HepG2 (cell line): ENCODE measurements at regions not wholly inside any gene's neighbourhood (a gene's known extent, or its start where the extent isn't known, plus 50 kb on each side); places are given as distances from the start of the nearest gene placed in this dataset.

Experiments used
- ATAC-seq: fragments of 200-7000 bp; cut with Tn5 transposase; 3 replicates; pipeline ENCODE4 v1.9.1; 2020; ENCODE audit warnings: mild to moderate bottlenecking, moderate library complexity
- BruUV-seq: library from RNA; stranded (reverse); fragments of 400-500 nt; replicated peaks from 2 replicates; lab custom pipeline; 2021; lab: Mats Ljungman, UMichigan
- CTCF ChIA-PET: fragments of 300-600 bp; formaldehyde crosslinking; extraction: SDS; loops from one replicate; lab custom pipeline; 2021; ENCODE audit warnings: low total read pairs, inconsistent platforms, low intra/inter-chr PET ratio; lab: Yijun Ruan, JAX
- POLR2A ChIA-PET: fragments of 350-600 bp; sonication (Branson Sonifier 250); formaldehyde crosslinking; loops from one replicate; lab custom pipeline; 2020; ENCODE audit warnings: antibody characterized with exemption, inconsistent platforms; lab: Yijun Ruan, JAX
- DNase-seq: peaks from one replicate; pipeline ENCODE4 v3.0.0-alpha.2; 2015; ENCODE audit warnings: low spot score
- FAIRE-seq: peaks from 3 replicates; lab custom pipeline; 2011; peaks lifted over from hg19 to GRCh38; lab: Jason Lieb, UNC
- H2AFZ ChIP-seq: one replicate; pipeline ENCODE4 v1.6.1; 2011; ENCODE audit warnings: low read length, inconsistent platforms
- H3K27ac ChIP-seq: fragments of 300-600 bp; 3 replicates; pipeline ENCODE4 v1.8.0; 2011; ENCODE audit warnings: mixed run types, mild to moderate bottlenecking, mixed read lengths, low read length, inconsistent platforms; ENCODE audit not compliant: insufficient read depth; ENCODE audit errors: extremely low read length
- H3K27me3 ChIP-seq, 2 experiments: fragments of 200-600 bp in 1 of 2; 2 replicates in 1 of 2; 3 replicates in 1 of 2; pipeline versions ENCODE4 v1.6.0 to v1.8.0; 2011; ENCODE audit warnings: low read length in 2 of 2, mild to moderate bottlenecking in 2 of 2, moderate library complexity in 2 of 2, inconsistent platforms in 1 of 2; ENCODE audit not compliant: insufficient read depth in 2 of 2, control insufficient read depth in 1 of 2
- H3K36me3 ChIP-seq, 2 experiments: fragments of 200-600 bp in 1 of 2; replicated peaks in 1 of 2; 2 replicates in 1 of 2; 3 replicates in 1 of 2; pipeline versions ENCODE4 v1.5.1 to v1.8.0; 2011; ENCODE audit warnings: low read length in 2 of 2, inconsistent platforms in 1 of 2; ENCODE audit not compliant: insufficient read depth in 2 of 2, control insufficient read depth in 1 of 2
- H3K4me1 ChIP-seq: 2 replicates; pipeline ENCODE4 v1.5.1; 2012; ENCODE audit warnings: low read length, inconsistent platforms; ENCODE audit not compliant: insufficient read depth
- H3K4me2 ChIP-seq: 2 replicates; pipeline ENCODE4 v1.6.0; 2011; ENCODE audit warnings: low read depth, low read length, inconsistent platforms
- H3K4me3 ChIP-seq, 3 experiments: fragments of 200-600 bp in 1 of 3; sonication (generic), shearing (Covaris generic) in 1 of 3; replicated peaks in 1 of 3; 2 replicates each; pipeline ENCODE4 v1.5.1; 2011 to 2016; ENCODE audit warnings: low read length in 3 of 3, inconsistent platforms in 2 of 3, low read depth in 2 of 3, mild to moderate bottlenecking in 2 of 3, control low read depth in 1 of 3, mixed read lengths in 1 of 3; ENCODE audit not compliant: insufficient read depth in 1 of 3
- H3K79me2 ChIP-seq: one replicate; pipeline ENCODE4 v1.6.1; 2011; ENCODE audit warnings: low read length, inconsistent platforms; ENCODE audit not compliant: insufficient read depth
- H3K9ac ChIP-seq: 2 replicates; pipeline ENCODE4 v1.6.0; 2011; ENCODE audit warnings: mild to moderate bottlenecking, low read depth, low read length, inconsistent platforms; ENCODE audit not compliant: insufficient read depth
- H3K9me3 ChIP-seq: 2 replicates; pipeline ENCODE4 v1.5.1; 2012; ENCODE audit warnings: mild to moderate bottlenecking, low read length
- H4K20me1 ChIP-seq: 2 replicates; pipeline ENCODE4 v1.6.0; 2011; ENCODE audit warnings: inconsistent platforms, mild to moderate bottlenecking, low read length, moderate library complexity; ENCODE audit not compliant: insufficient read depth
- FOXK1 ChIP-seq: sonication (generic); formaldehyde crosslinking; IDR thresholded peaks from 2 replicates; pipeline ENCODE4 v1.4.0; 2020; ENCODE audit warnings: low read depth, missing genetic modification reagents, borderline replicate concordance
- POLR2A ChIP-seq, 2 experiments: IDR thresholded peaks; 2 replicates each; pipeline ENCODE4 v1.6.1; 2011; ENCODE audit warnings: low read depth in 2 of 2, low read length in 2 of 2, mild to moderate bottlenecking in 1 of 2, moderate library complexity in 1 of 2; ENCODE audit not compliant: insufficient read depth in 1 of 2
- SRF ChIP-seq: IDR thresholded peaks from 2 replicates; pipeline ENCODE4 v1.6.1; 2011; ENCODE audit warnings: mild to moderate bottlenecking, low read depth, low read length, moderate library complexity
- THAP11 ChIP-seq: IDR thresholded peaks from 2 replicates; pipeline ENCODE4 v1.6.1; 2016; ENCODE audit warnings: missing biosample characterization, missing genetic modification reagents
- ZFP1 ChIP-seq: IDR thresholded peaks from 2 replicates; pipeline ENCODE4 v1.6.1; 2016
- ZNF180 ChIP-seq: sonication (generic); formaldehyde crosslinking; IDR thresholded peaks from 2 replicates; pipeline ENCODE4 v1.4.0; 2020; ENCODE audit warnings: low read depth, missing genetic modification reagents, borderline replicate concordance
- ZNF607 ChIP-seq: sonication (generic); formaldehyde crosslinking; IDR thresholded peaks from 2 replicates; pipeline ENCODE4 v1.5.1; 2020; ENCODE audit warnings: missing genetic modification reagents, mild to moderate bottlenecking, borderline replicate concordance
- ZSCAN29 ChIP-seq: sonication (generic); formaldehyde crosslinking; conservative IDR thresholded peaks from 2 replicates; pipeline ENCODE4 v1.4.0; 2020; ENCODE audit warnings: mild to moderate bottlenecking, missing genetic modification reagents
- WGBS: methylation state at CpG from one replicate; pipeline ENCODE4 v1.1.6; 2017; ENCODE audit warnings: low lambda C conversion rate; 5-methylcytosine and 5-hydroxymethylcytosine counted together
- in situ Hi-C: cut with HindIII; loops from 2 replicates; pipeline ENCODE4 v1.10.0; 2017; ENCODE audit warnings: low pct_unique_long_range_greater_than_20kb; ENCODE audit not compliant: extremely low pct_ligation_motif_present
- intact Hi-C: fragments of 100-400 bp; cut with micrococcal nuclease; formaldehyde crosslinking; loops from one replicate; pipeline ENCODE4 v1.10.0; 2022; ENCODE audit not compliant: unreplicated experiment
- TF ChIP-seq, protein P1 (sequence below): sonication (generic); formaldehyde crosslinking; IDR thresholded peaks from 2 replicates; pipeline ENCODE4 v1.4.0; 2020; ENCODE audit warnings: low read depth, missing genetic modification reagents
- TF ChIP-seq, protein P2 (sequence below): IDR thresholded peaks from 2 replicates; pipeline ENCODE4 v1.6.1; 2016; ENCODE audit warnings: missing genetic modification reagents, missing compliant biosample characterization

DNA sequence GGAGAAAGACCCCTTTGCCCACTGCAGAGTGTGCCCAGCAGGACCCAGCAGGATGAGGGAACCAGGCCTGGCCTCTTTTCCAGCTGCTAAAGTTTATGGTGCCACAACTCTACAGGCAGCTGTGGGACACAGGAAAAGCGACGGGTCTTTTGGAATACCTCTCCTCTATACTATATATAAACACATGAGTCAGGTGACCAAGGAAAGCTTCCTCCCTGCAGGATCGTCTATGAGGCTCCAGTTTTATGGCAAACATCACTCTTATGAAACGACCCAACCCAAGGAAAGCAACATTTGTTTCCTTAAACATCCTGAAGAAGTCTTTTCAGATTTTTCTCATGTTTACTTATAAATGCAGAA, 102.8 kb upstream of the AKIP1 start:
- Histone ChIP-seq H3K27me3 (no peaks in the 10 kb centered on the region), H3K9ac (no peak overlapping the region), H3K27ac (no peak overlapping the region), H3K4me2 (no peak overlapping the region), H3K9me3 (no peaks in the 10 kb centered on the region), H3K4me1 (peaks cover 44% of the 10 kb centered on the region), H3K79me2 (no peaks in the 10 kb centered on the region), H2AFZ (no peak overlapping the region), H3K36me3 (no peaks in the 10 kb centered on the region), H3K4me3 (no peak overlapping the region), H4K20me1 (no peaks in the 10 kb centered on the region)
- 69% methylated on average over 4 of the region's 4 CpGs for WGBS
- no TSS peak for BruUV-seq
- ChIA-PET CTCF (no interaction called here), POLR2A (no interaction called here)
- in situ Hi-C loops = no loop called here
- ATAC-seq (no peak), DNase-seq (no peak), FAIRE-seq (no peak)
- TF ChIP-seq ZFP1 (no peak), ZNF607 (CRISPR knock-in tag) (no peak), ZNF180 (CRISPR knock-in tag) (no peak), POLR2A (IDR thresholded peaks at IDR 0.05; ENCODE audit: insufficient read depth in 1 of 2, low read depth in 2 of 2, low read length in 2 of 2) (no peak), FOXK1 (CRISPR knock-in tag) (no peak), SRF (no peak), THAP11 (CRISPR knock-in tag) (no peak), ZSCAN29 (CRISPR knock-in tag) (no peak)
- TF ChIP-seq, protein P1, sequence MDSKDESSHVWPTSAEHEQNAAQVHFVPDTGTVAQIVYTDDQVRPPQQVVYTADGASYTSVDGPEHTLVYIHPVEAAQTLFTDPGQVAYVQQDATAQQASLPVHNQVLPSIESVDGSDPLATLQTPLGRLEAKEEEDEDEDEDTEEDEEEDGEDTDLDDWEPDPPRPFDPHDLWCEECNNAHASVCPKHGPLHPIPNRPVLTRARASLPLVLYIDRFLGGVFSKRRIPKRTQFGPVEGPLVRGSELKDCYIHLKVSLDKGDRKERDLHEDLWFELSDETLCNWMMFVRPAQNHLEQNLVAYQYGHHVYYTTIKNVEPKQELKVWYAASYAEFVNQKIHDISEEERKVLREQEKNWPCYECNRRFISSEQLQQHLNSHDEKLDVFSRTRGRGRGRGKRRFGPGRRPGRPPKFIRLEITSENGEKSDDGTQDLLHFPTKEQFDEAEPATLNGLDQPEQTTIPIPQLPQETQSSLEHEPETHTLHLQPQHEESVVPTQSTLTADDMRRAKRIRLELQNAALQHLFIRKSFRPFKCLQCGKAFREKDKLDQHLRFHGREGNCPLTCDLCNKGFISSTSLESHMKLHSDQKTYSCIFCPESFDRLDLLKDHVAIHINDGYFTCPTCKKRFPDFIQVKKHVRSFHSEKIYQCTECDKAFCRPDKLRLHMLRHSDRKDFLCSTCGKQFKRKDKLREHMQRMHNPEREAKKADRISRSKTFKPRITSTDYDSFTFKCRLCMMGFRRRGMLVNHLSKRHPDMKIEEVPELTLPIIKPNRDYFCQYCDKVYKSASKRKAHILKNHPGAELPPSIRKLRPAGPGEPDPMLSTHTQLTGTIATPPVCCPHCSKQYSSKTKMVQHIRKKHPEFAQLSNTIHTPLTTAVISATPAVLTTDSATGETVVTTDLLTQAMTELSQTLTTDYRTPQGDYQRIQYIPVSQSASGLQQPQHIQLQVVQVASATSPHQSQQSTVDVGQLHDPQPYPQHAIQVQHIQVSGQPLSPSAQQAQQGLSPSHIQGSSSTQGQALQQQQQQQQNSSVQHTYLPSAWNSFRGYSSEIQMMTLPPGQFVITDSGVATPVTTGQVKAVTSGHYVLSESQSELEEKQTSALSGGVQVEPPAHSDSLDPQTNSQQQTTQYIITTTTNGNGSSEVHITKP = no peak
- TF ChIP-seq, protein P2, sequence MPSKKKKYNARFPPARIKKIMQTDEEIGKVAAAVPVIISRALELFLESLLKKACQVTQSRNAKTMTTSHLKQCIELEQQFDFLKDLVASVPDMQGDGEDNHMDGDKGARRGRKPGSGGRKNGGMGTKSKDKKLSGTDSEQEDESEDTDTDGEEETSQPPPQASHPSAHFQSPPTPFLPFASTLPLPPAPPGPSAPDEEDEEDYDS = no peak
- intact Hi-C loops = no loop called here
